Activated effector memory CD4-positive, alpha-beta T cell treated with anti-CD3 and anti-CD28 coated beads, Interleukin-2, amount 50 U/mL, for 16 hours (primary cell): ENCODE measurements at regions not wholly inside any gene's neighbourhood (a gene's known extent, or its start where the extent isn't known, plus 50 kb on each side); places are given as distances from the start of the nearest gene placed in this dataset.

Source experiments
- DNase-seq: peaks from one replicate; pipeline ENCODE4 v3.0.0-alpha.2; 2020

GRCh38 chr18:42137693-42138375 lies 182.8 kb downstream of the PIK3C3 start:
- DNase-seq: no peak

GRCh38 chr18:42141439-42141838 lies 186.4 kb downstream of the PIK3C3 start:
- DNase-seq: no peak

GRCh38 chr18:42155024-42155423 lies 200.0 kb downstream of the PIK3C3 start:
- no peak for DNase-seq

GRCh38 chr18:42156281-42156680 lies 201.2 kb downstream of the PIK3C3 start:
- DNase-seq: no peak

GRCh38 chr18:42157420-42157819 lies 202.4 kb downstream of the PIK3C3 start:
- DNase-seq: no peak

GRCh38 chr18:42157878-42158277 lies 202.8 kb downstream of the PIK3C3 start:
- DNase-seq: no peak

GRCh38 chr18:42159146-42159545 lies 204.1 kb downstream of the PIK3C3 start:
- no peak for DNase-seq

- no peak for DNase-seq
These were observed 208.3 kb downstream of the PIK3C3 start for GRCh38 chr18:42163321-42163720.

GRCh38 chr18:42164556-42164955 lies 209.5 kb downstream of the PIK3C3 start:
- no peak for DNase-seq

- no peak for DNase-seq
These were observed 211.0 kb downstream of the PIK3C3 start for GRCh38 chr18:42165922-42166513.

- no peak for DNase-seq
These were observed 213.5 kb downstream of the PIK3C3 start for GRCh38 chr18:42168487-42168886.

- no peak for DNase-seq
These were observed 213.9 kb downstream of the PIK3C3 start for GRCh38 chr18:42168907-42169306.

GRCh38 chr18:42174909-42175308 lies 219.9 kb downstream of the PIK3C3 start:
- DNase-seq: no peak

- no peak for DNase-seq
These were observed 221.6 kb downstream of the PIK3C3 start for GRCh38 chr18:42176599-42176998.

GRCh38 chr18:42177390-42177789 lies 222.4 kb downstream of the PIK3C3 start:
- DNase-seq: no peak

GRCh38 chr18:42178376-42179080 lies 223.5 kb downstream of the PIK3C3 start:
- no peak for DNase-seq

- no peak for DNase-seq
These were observed 224.6 kb downstream of the PIK3C3 start for GRCh38 chr18:42179542-42180121.

- DNase-seq: no peak
These were observed 226.4 kb downstream of the PIK3C3 start for GRCh38 chr18:42181474-42181873.

GRCh38 chr18:42182728-42183700 lies 228.0 kb downstream of the PIK3C3 start:
- no peak for DNase-seq

- no peak for DNase-seq
These were observed 228.7 kb downstream of the PIK3C3 start for GRCh38 chr18:42183746-42184145.

GRCh38 chr18:42184685-42185477 lies 229.8 kb downstream of the PIK3C3 start:
- no peak for DNase-seq

GRCh38 chr18:42185486-42185885 lies 230.5 kb downstream of the PIK3C3 start:
- no peak for DNase-seq
